HAP-1 (cell line): ENCODE measurements at regions not wholly inside any gene's neighbourhood (a gene's known extent, or its start where the extent isn't known, plus 50 kb on each side); places are given as distances from the start of the nearest gene placed in this dataset.
A peak's percentile ranks its signal among the peaks of the same experiment; 100 is the strongest.
"Not testable (repeated sequence)": the region's sequence is repeated elsewhere in the genome, so short reads cannot be mapped to it uniquely, and the experiment has no call there.

Source experiments
- DNase-seq, 2 experiments: peaks; one replicate each; pipeline ENCODE4 v3.0.0-alpha.2; 2016 to 2020; ENCODE audit warnings: low spot score in 2 of 2
- H3K27me3 ChIP-seq: fragments of 250-450 bp; sonication (Bioruptor Pico); 2 replicates; pipeline ENCODE4 v1.5.1; 2020; ENCODE audit warnings: low read depth, mild to moderate bottlenecking, moderate library complexity
- H3K36me3 ChIP-seq: fragments of 250-450 bp; sonication (Bioruptor Pico); replicated peaks from 2 replicates; pipeline ENCODE4 v1.5.1; 2020; ENCODE audit warnings: mild to moderate bottlenecking
- H3K4me1 ChIP-seq: fragments of 250-450 bp; sonication (Bioruptor Pico); 2 replicates; pipeline ENCODE4 v1.5.1; 2020; ENCODE audit warnings: mild to moderate bottlenecking
- H3K4me3 ChIP-seq: fragments of 250-450 bp; sonication (Bioruptor Pico); 2 replicates; pipeline ENCODE4 v1.5.1; 2020; ENCODE audit warnings: mild to moderate bottlenecking, moderate library complexity
- H3K9me3 ChIP-seq: fragments of 250-450 bp; sonication (Bioruptor Pico); 2 replicates; pipeline ENCODE4 v1.5.1; 2020; ENCODE audit warnings: mild to moderate bottlenecking, moderate library complexity
- in situ Hi-C: fragments of 300-500 bp; cut with MboI; formaldehyde crosslinking; loops from 3 replicates; pipeline ENCODE4 v1.14.3; 2020; ENCODE audit warnings: low sequenced_read_pairs, inconsistent platforms, mixed read lengths

DNA sequence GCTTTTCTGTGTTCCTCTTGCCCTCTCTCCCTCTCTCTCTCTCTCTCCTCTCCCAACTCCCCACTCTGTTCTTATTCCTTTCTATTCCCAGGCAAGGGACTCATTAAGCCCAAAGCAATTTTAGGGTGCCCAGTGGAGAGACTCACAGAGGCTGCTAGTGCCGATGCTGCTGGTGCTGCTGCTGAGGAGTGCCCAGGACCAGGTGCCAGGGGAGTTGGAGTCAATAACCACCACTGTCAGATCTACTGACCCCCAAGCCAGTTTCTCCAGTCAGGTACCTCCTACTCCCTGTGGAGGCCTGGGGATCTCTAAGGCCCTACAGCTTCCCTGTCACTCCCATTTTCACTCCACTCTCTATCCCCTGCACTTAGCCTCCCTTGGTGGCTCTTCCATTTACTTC is 54.2 kb upstream of the LAS1L start:
- no peak for DNase-seq
- Histone ChIP-seq H3K9me3 (no peaks in the 10 kb centered on the region), H3K27me3 (no peaks in the 10 kb centered on the region), H3K4me3 (no peak overlapping the region), H3K36me3 (no peaks in the 10 kb centered on the region), H3K4me1 (no peaks in the 10 kb centered on the region)
- in situ Hi-C loops, result loop anchor here (10.0 kb wide), 2 partner anchors 396 to 1136 kb away; no protein-coding TSS in a partner anchor

DNA sequence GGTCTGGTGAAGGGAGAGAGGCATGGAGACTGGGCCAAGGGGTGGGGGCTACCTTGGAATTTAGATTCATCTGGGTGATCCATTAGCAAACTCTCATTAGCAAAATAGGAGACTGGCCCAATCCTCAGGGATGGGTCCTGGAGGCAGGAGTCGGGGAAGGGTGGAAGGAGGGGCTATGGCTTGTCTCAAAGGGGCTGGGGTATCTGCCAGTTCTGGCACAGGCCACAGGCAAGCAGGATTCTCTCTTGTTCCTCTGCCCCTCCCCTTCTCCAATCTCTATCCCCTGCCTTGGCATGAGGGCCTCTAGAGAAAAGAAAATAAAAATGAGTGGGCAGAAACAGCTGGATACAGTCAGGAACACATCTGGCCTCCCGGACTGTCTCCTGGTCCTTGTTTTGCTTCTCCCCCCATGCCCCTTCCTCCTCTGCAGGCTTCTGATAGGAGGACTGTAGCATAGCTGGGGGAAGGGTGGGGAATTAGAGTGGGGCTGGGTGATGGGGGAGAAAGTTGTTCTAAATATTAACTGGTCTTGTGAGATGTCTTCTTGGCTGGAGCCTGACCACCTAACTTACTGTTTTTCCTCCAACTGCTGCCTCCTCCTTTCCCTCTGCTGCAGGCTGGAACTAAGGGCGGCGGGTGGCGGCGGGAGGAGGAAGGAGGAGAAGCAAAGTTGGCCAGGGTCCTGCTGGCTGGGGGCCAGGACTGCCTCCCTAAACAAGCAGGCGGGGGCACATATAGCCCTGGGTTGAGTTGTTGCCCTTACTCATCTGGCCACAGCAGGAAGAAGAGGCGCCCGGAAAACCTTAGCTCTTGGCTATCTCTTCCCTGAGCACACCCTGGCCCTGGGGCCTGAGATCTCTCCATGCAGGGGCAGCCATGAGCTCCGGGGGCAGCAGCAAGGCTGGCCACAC is 53.3 kb upstream of the LAS1L start:
- in situ Hi-C loops, result loop anchor here (10.0 kb wide), 2 partner anchors 397 to 1137 kb away; no protein-coding TSS in a partner anchor
- DNase-seq, result no peak
- Histone ChIP-seq H3K4me3 (no peak overlapping the region), H3K9me3 (no peaks in the 10 kb centered on the region), H3K36me3 (no peaks in the 10 kb centered on the region), H3K27me3 (no peaks in the 10 kb centered on the region), H3K4me1 (no peaks in the 10 kb centered on the region)

DNA sequence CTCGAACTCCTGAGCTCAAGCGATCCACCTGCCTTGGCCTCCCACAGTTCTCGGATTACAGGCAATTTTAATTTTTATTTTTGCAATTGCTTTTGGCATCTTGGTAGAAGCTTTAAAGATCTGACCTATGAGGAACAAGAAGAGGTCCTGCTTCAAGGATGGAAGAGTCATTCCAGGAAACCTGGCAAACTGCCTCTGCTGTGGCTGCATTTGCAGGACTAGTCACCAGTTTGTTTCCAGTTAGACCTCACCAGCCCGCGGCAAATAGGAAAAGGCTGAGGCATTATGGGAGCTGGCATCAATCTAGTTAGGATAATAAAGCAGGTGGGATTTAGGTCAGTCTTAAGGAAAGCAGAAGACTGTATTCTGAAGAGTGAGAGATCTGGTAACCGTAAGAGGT is 51.9 kb upstream of the LAS1L start:
- Histone ChIP-seq H3K4me1 (no peaks in the 10 kb centered on the region), H3K9me3 (no peaks in the 10 kb centered on the region), H3K36me3 (no peaks in the 10 kb centered on the region), H3K27me3 (no peaks in the 10 kb centered on the region), H3K4me3 (no peak overlapping the region)
- no peak for DNase-seq
- in situ Hi-C loops, result loop anchor here (10.0 kb wide), 2 partner anchors 398 to 1138 kb away; no protein-coding TSS in a partner anchor

DNA sequence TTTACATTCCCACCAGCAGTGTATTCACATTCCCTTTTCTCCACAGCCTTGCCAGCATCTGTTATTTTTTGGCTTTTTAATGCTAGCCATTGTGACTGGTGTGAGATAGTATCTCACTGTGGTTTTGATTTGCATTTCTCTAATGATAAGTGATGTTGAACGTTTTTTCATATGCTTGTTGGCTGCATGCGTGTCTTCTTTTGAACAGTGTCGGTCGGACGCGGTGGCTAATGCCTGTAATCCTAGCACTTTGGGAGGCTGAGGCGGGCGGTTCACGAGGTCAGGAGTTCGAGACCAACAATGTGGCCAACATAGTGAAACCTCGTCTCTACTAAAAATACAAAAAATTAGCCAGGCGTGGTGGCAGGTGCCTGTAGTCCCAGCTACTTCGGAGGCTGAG is 50.6 kb upstream of the LAS1L start:
- not testable (repeated sequence) for H3K4me1 ChIP-seq, H3K9me3 ChIP-seq, H3K36me3 ChIP-seq, H3K4me3 ChIP-seq, H3K27me3 ChIP-seq
- peak in 1 of 2 experiments; percentile 13 for DNase-seq
- in situ Hi-C loops, result loop anchor here (10.0 kb wide), 2 partner anchors 400 to 1140 kb away; no protein-coding TSS in a partner anchor
